Cardiac muscle cell (in vitro differentiated cells and primary cell): ENCODE measurements at regions not wholly inside any gene's neighbourhood (a gene's known extent, or its start where the extent isn't known, plus 50 kb on each side); places are given as distances from the start of the nearest gene placed in this dataset.

Experiments
- DNase-seq, 2 donors: peaks; one replicate each; pipeline versions ENCODE4 v3.0.0 to v3.0.0-alpha.2; 2010 to 2017; ENCODE audit warnings: low read depth in 1 of 2, low spot score in 1 of 2
- H3K27ac ChIP-seq: fragments of 200-600 bp; sonication (generic); 2 replicates; pipeline ENCODE4 v1.5.1; 2016
- H3K27me3 ChIP-seq: fragments of 200-600 bp; sonication (generic); 2 replicates; pipeline ENCODE4 v1.6.0; 2016; ENCODE audit warnings: control low read depth
- H3K36me3 ChIP-seq: fragments of 200-600 bp; sonication (generic); 2 replicates; pipeline ENCODE4 v1.5.1; 2016; ENCODE audit warnings: control low read depth
- H3K4me1 ChIP-seq: fragments of 200-600 bp; sonication (generic); 2 replicates; pipeline ENCODE4 v1.8.1; 2017; ENCODE audit warnings: low read depth, mild to moderate bottlenecking, mixed run types
- H3K4me3 ChIP-seq: fragments of 200-600 bp; sonication (generic); 2 replicates; pipeline ENCODE4 v1.5.1; 2016; ENCODE audit warnings: mild to moderate bottlenecking
- H3K9me3 ChIP-seq: fragments of 200-600 bp; sonication (generic); 2 replicates; pipeline ENCODE4 v1.5.1; 2017; ENCODE audit warnings: low read depth, mild to moderate bottlenecking, control low read depth
- CTCF ChIP-seq: IDR thresholded peaks from 2 replicates; pipeline ENCODE4 v1.5.1; 2012; ENCODE audit warnings: low read depth, mild to moderate bottlenecking, low read length

- Histone ChIP-seq H3K4me1 (no peaks in the 10 kb centered on the region), H3K27ac (no peak overlapping the region)
- no peak for TF ChIP-seq CTCF
Measured at GRCh38 chr20:40589581-40589980, 99.5 kb downstream of the MAFB start.

GRCh38 chr20:40588891-40589290 is 100.1 kb downstream of the MAFB start:
- Histone ChIP-seq H3K27me3 (no peaks in the 10 kb centered on the region), H3K9me3 (no peaks in the 10 kb centered on the region), H3K4me1 (no peaks in the 10 kb centered on the region), H3K36me3 (no peaks in the 10 kb centered on the region), H3K4me3 (no peak overlapping the region), H3K27ac (no peak overlapping the region)
- no peak for DNase-seq
- no peak for TF ChIP-seq CTCF

More at GRCh38 chr20:40589581-40589980, 99.5 kb downstream of the MAFB start:
- no peaks in the 10 kb centered on the region for H3K9me3 ChIP-seq
- no peaks in the 10 kb centered on the region for H3K36me3 ChIP-seq
- no peak for DNase-seq
- no peaks in the 10 kb centered on the region for H3K27me3 ChIP-seq
- H3K4me3 ChIP-seq = no peak overlapping the region

GRCh38 chr20:40587038-40587437 is 102.0 kb downstream of the MAFB start:
- Histone ChIP-seq H3K36me3 (no peaks in the 10 kb centered on the region), H3K27ac (no peak overlapping the region), H3K27me3 (no peaks in the 10 kb centered on the region), H3K9me3 (no peaks in the 10 kb centered on the region), H3K4me3 (no peak overlapping the region), H3K4me1 (no peaks in the 10 kb centered on the region)
- no peak for DNase-seq
- no peak for TF ChIP-seq CTCF

- Histone ChIP-seq H3K9me3 (no peaks in the 10 kb centered on the region), H3K4me1 (no peaks in the 10 kb centered on the region), H3K27ac (no peak overlapping the region), H3K4me3 (no peak overlapping the region), H3K36me3 (no peaks in the 10 kb centered on the region), H3K27me3 (no peaks in the 10 kb centered on the region)
- no peak for TF ChIP-seq CTCF
- peak in 1 of 2 donors; percentile 8 for DNase-seq
Measured at GRCh38 chr20:40584130-40584809, 104.8 kb downstream of the MAFB start.

- H3K4me1 ChIP-seq = no peaks in the 10 kb centered on the region
- no peak for DNase-seq
- no peaks in the 10 kb centered on the region for H3K36me3 ChIP-seq
- H3K27me3 ChIP-seq = no peaks in the 10 kb centered on the region
- H3K27ac ChIP-seq = no peak overlapping the region
- no peak overlapping the region for H3K4me3 ChIP-seq
- TF ChIP-seq CTCF = no peak
- no peaks in the 10 kb centered on the region for H3K9me3 ChIP-seq
Measured at GRCh38 chr20:40583636-40584035, 105.4 kb downstream of the MAFB start.

- Histone ChIP-seq H3K4me3 (no peak overlapping the region), H3K36me3 (no peaks in the 10 kb centered on the region), H3K27me3 (no peaks in the 10 kb centered on the region), H3K4me1 (no peaks in the 10 kb centered on the region), H3K27ac (no peak overlapping the region), H3K9me3 (no peaks in the 10 kb centered on the region)
- DNase-seq = no peak
- no peak for TF ChIP-seq CTCF
Measured at GRCh38 chr20:40583205-40583604, 105.8 kb downstream of the MAFB start.
